HepG2 (cell line): ENCODE measurements at regions not wholly inside any gene's neighbourhood (a gene's known extent, or its start where the extent isn't known, plus 50 kb on each side); places are given as distances from the start of the nearest gene placed in this dataset.

ENCODE experiments used
- NBN ChIP-seq: fragments of 450-650 bp; conservative IDR thresholded peaks from 2 replicates; pipeline ENCODE4 v1.6.1; 2017
- SP1 ChIP-seq, 2 experiments: fragments of 450-650 bp in 1 of 2; sonication (generic) in 1 of 2; formaldehyde crosslinking in 1 of 2; IDR thresholded peaks; 2 replicates each; pipeline versions ENCODE4 v1.4.0 to v1.6.1; 2016 to 2020; ENCODE audit warnings: missing genetic modification reagents in 1 of 2
- ZNF547 ChIP-seq: sonication (generic); formaldehyde crosslinking; IDR thresholded peaks from 2 replicates; pipeline ENCODE4 v1.5.1; 2020; ENCODE audit warnings: mild to moderate bottlenecking, missing genetic modification reagents
- TF ChIP-seq, protein P1 (sequence below): sonication (generic); formaldehyde crosslinking; conservative IDR thresholded peaks from 2 replicates; pipeline ENCODE4 v1.4.0; 2020; ENCODE audit warnings: missing genetic modification reagents
- TF ChIP-seq, protein P2 (sequence below): sonication (generic); formaldehyde crosslinking; IDR thresholded peaks from 2 replicates; pipeline ENCODE4 v1.5.0; 2020; ENCODE audit warnings: missing genetic modification reagents

DNA sequence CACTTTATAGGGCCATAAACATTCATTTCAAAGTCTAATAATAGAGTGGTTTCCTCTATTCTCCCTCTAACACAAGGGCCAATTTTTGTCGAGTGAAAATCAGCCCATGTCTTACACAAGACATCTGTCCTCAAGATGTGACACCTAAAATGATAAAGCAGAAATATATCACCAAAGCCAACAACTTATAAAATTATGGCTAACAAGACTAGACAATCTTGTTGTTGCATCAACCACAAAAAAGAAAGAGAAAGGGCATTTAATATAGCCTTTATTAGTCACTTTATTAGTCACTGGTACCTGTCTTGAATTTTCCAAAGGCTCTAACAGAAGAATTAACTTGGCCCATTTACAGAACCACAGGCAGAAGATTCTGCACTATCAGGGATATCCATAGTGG lies 161.6 kb downstream of the SMIM20 start:
- TF ChIP-seq, protein P1, sequence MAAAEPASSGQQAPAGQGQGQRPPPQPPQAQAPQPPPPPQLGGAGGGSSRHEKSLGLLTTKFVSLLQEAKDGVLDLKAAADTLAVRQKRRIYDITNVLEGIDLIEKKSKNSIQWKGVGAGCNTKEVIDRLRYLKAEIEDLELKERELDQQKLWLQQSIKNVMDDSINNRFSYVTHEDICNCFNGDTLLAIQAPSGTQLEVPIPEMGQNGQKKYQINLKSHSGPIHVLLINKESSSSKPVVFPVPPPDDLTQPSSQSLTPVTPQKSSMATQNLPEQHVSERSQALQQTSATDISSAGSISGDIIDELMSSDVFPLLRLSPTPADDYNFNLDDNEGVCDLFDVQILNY (CRISPR knock-in tag), result no peak
- TF ChIP-seq, protein P2, sequence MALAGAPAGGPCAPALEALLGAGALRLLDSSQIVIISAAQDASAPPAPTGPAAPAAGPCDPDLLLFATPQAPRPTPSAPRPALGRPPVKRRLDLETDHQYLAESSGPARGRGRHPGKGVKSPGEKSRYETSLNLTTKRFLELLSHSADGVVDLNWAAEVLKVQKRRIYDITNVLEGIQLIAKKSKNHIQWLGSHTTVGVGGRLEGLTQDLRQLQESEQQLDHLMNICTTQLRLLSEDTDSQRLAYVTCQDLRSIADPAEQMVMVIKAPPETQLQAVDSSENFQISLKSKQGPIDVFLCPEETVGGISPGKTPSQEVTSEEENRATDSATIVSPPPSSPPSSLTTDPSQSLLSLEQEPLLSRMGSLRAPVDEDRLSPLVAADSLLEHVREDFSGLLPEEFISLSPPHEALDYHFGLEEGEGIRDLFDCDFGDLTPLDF (CRISPR knock-in tag), result no peak
- TF ChIP-seq SP1 (IDR thresholded peaks at IDR 0.05), result no peak
- TF ChIP-seq SP1 (CRISPR knock-in tag; IDR thresholded peaks at IDR 0.05), result no peak
- TF ChIP-seq ZNF547, result no peak
- no peak for TF ChIP-seq NBN
